ENCODE measurements at regions not wholly inside any gene's neighbourhood (a gene's known extent, or its start where the extent isn't known, plus 50 kb on each side); places are given as distances from the start of the nearest gene placed in this dataset.

- intact Hi-C loops (cut with DNase I), result loop anchor here in 1 of 4 donors (5.0 kb wide), 1 partner anchor 70 kb away; the partner anchor contains the start of gene COL13A1
- ATAC-seq (peak; percentile 35 to 44), DNase-seq (peak; percentile 44 to 84 (median 74))
- H3K4me1 ChIP-seq (ENCODE audit: control insufficient read depth, insufficient read depth, low read length), result peaks cover 12% of the 10 kb centered on the region
- H3K4me3 ChIP-seq (ENCODE audit: low read length), result no peak overlapping the region
- H3K9me3 ChIP-seq (ENCODE audit: control insufficient read depth, low read length), result no peaks in the 10 kb centered on the region
- WGBS, result 81% methylated on average over 16 of the region's 16 CpGs
- peak overlapping the region; percentile 9 for H3K27ac ChIP-seq (ENCODE audit: low read length)
- no peaks in the 10 kb centered on the region for H3K27me3 ChIP-seq (ENCODE audit: control insufficient read depth, insufficient read depth)
Observed at GRCh38 chr10:69732147-69732825, 69.4 kb upstream of the COL13A1 start.

GRCh38 chr10:69732826-69733150 is 68.9 kb upstream of the COL13A1 start:
- ATAC-seq (no peak), DNase-seq (no peak)
- 66% methylated on average over 6 of the region's 6 CpGs for WGBS
- peaks cover 12% of the 10 kb centered on the region for H3K4me1 ChIP-seq (ENCODE audit: control insufficient read depth, insufficient read depth, low read length)
- intact Hi-C loops (cut with DNase I), result loop anchor here in 1 of 4 donors (5.0 kb wide), 1 partner anchor 70 kb away; the partner anchor contains the start of gene COL13A1
- H3K9me3 ChIP-seq (ENCODE audit: control insufficient read depth, low read length), result no peaks in the 10 kb centered on the region
- H3K4me3 ChIP-seq (ENCODE audit: low read length), result no peak overlapping the region
- H3K27ac ChIP-seq (ENCODE audit: low read length), result peak overlapping the region; percentile 9
- H3K27me3 ChIP-seq (ENCODE audit: control insufficient read depth, insufficient read depth), result no peaks in the 10 kb centered on the region

- no peaks in the 10 kb centered on the region for H3K27me3 ChIP-seq (ENCODE audit: control insufficient read depth, insufficient read depth)
- ATAC-seq, result peak; percentile 18 to 43
- H3K27ac ChIP-seq (ENCODE audit: low read length), result no peak overlapping the region
- intact Hi-C loops (cut with DNase I), result loop anchor here in 1 of 4 donors (5.0 kb wide), 1 partner anchor 68 kb away; the partner anchor contains the start of gene COL13A1
- no peak overlapping the region for H3K4me3 ChIP-seq (ENCODE audit: low read length)
- H3K9me3 ChIP-seq (ENCODE audit: control insufficient read depth, low read length), result no peaks in the 10 kb centered on the region
- WGBS, result 69% methylated on average over 4 of the region's 4 CpGs
- H3K4me1 ChIP-seq (ENCODE audit: control insufficient read depth, insufficient read depth, low read length), result peaks cover 8% of the 10 kb centered on the region
- DNase-seq, result peak; percentile 43 to 67 (median 64)
Observed at GRCh38 chr10:69733791-69734261, 67.9 kb upstream of the COL13A1 start.

- 85% methylated on average over 8 of the region's 8 CpGs for WGBS
- Histone ChIP-seq H3K27ac (ENCODE audit: low read length) (no peak overlapping the region), H3K27me3 (ENCODE audit: control insufficient read depth, insufficient read depth) (no peaks in the 10 kb centered on the region), H3K4me1 (ENCODE audit: control insufficient read depth, insufficient read depth, low read length) (peaks cover 4% of the 10 kb centered on the region), H3K9me3 (ENCODE audit: control insufficient read depth, low read length) (no peaks in the 10 kb centered on the region), H3K4me3 (ENCODE audit: low read length) (no peak overlapping the region)
- DNase-seq (no peak), ATAC-seq (no peak)
- intact Hi-C loops (cut with DNase I), result loop anchor here in 1 of 4 donors (5.0 kb wide), 1 partner anchor 68 kb away; the partner anchor contains the start of gene COL13A1
Observed at GRCh38 chr10:69734416-69734796, 67.3 kb upstream of the COL13A1 start.

- Histone ChIP-seq H3K4me1 (ENCODE audit: control insufficient read depth, insufficient read depth, low read length) (peaks cover 4% of the 10 kb centered on the region), H3K27me3 (ENCODE audit: control insufficient read depth, insufficient read depth) (no peaks in the 10 kb centered on the region), H3K4me3 (ENCODE audit: low read length) (no peak overlapping the region), H3K27ac (ENCODE audit: low read length) (no peak overlapping the region), H3K9me3 (ENCODE audit: control insufficient read depth, low read length) (no peaks in the 10 kb centered on the region)
- DNase-seq (no peak), ATAC-seq (no peak)
- intact Hi-C loops (cut with DNase I), result loop anchor here in 1 of 4 donors (5.0 kb wide), 1 partner anchor 67 kb away; the partner anchor contains the start of gene COL13A1
- 87% methylated on average over 9 of the region's 9 CpGs for WGBS
Observed at GRCh38 chr10:69734797-69735468, 66.8 kb upstream of the COL13A1 start.

- Histone ChIP-seq H3K9me3 (ENCODE audit: control insufficient read depth, low read length) (no peaks in the 10 kb centered on the region), H3K27ac (ENCODE audit: low read length) (no peak overlapping the region), H3K4me3 (ENCODE audit: low read length) (no peak overlapping the region), H3K4me1 (ENCODE audit: control insufficient read depth, insufficient read depth, low read length) (peaks cover 2% of the 10 kb centered on the region), H3K27me3 (ENCODE audit: control insufficient read depth, insufficient read depth) (no peaks in the 10 kb centered on the region)
- 78% methylated on average over 12 of the region's 12 CpGs for WGBS
- ATAC-seq (peak in 1 of 2 donors; percentile 22), DNase-seq (peak in 1 of 3 donors; percentile 48)
- intact Hi-C loops (cut with DNase I), result no loop called here
Observed at GRCh38 chr10:69736886-69737641, 64.6 kb upstream of the COL13A1 start.

GRCh38 chr10:69738071-69738470 is 63.6 kb upstream of the COL13A1 start:
- Histone ChIP-seq H3K4me3 (ENCODE audit: low read length) (no peak overlapping the region), H3K9me3 (ENCODE audit: control insufficient read depth, low read length) (no peaks in the 10 kb centered on the region), H3K4me1 (ENCODE audit: control insufficient read depth, insufficient read depth, low read length) (peaks cover 2% of the 10 kb centered on the region), H3K27ac (ENCODE audit: low read length) (no peak overlapping the region), H3K27me3 (ENCODE audit: control insufficient read depth, insufficient read depth) (no peaks in the 10 kb centered on the region)
- ATAC-seq (peak in 1 of 2 donors; percentile 22), DNase-seq (peak in 1 of 3 donors; percentile 58)
- 63% methylated on average over 5 of the region's 5 CpGs for WGBS
- intact Hi-C loops (cut with DNase I), result no loop called here

GRCh38 chr10:69738858-69739435 is 62.8 kb upstream of the COL13A1 start:
- Histone ChIP-seq H3K4me3 (ENCODE audit: low read length) (no peak overlapping the region), H3K27ac (ENCODE audit: low read length) (no peak overlapping the region), H3K9me3 (ENCODE audit: control insufficient read depth, low read length) (no peaks in the 10 kb centered on the region), H3K27me3 (ENCODE audit: control insufficient read depth, insufficient read depth) (no peaks in the 10 kb centered on the region), H3K4me1 (ENCODE audit: control insufficient read depth, insufficient read depth, low read length) (peaks cover 2% of the 10 kb centered on the region)
- no peak for DNase-seq
- intact Hi-C loops (cut with DNase I), result no loop called here
- WGBS, result 65% methylated on average over 6 of the region's 6 CpGs
- no peak for ATAC-seq

- ATAC-seq (no peak), DNase-seq (no peak)
- Histone ChIP-seq H3K27ac (ENCODE audit: low read length) (no peak overlapping the region), H3K9me3 (ENCODE audit: control insufficient read depth, low read length) (no peaks in the 10 kb centered on the region), H3K4me1 (ENCODE audit: control insufficient read depth, insufficient read depth, low read length) (peaks cover 2% of the 10 kb centered on the region), H3K4me3 (ENCODE audit: low read length) (no peak overlapping the region), H3K27me3 (ENCODE audit: control insufficient read depth, insufficient read depth) (no peaks in the 10 kb centered on the region)
- intact Hi-C loops (cut with DNase I), result no loop called here
- WGBS, result 68% methylated on average over 7 of the region's 7 CpGs
Observed at GRCh38 chr10:69739634-69740033, 62.1 kb upstream of the COL13A1 start.

- 87% methylated on average over 3 of the region's 3 CpGs for WGBS
- H3K4me1 ChIP-seq (ENCODE audit: control insufficient read depth, insufficient read depth, low read length), result peaks cover 2% of the 10 kb centered on the region
- ATAC-seq, result no peak
- no peak for DNase-seq
- H3K27me3 ChIP-seq (ENCODE audit: control insufficient read depth, insufficient read depth), result no peaks in the 10 kb centered on the region
- H3K4me3 ChIP-seq (ENCODE audit: low read length), result no peak overlapping the region
- no peak overlapping the region for H3K27ac ChIP-seq (ENCODE audit: low read length)
- intact Hi-C loops (cut with DNase I), result no loop called here
- H3K9me3 ChIP-seq (ENCODE audit: control insufficient read depth, low read length), result no peaks in the 10 kb centered on the region
Observed at GRCh38 chr10:69740126-69740525, 61.6 kb upstream of the COL13A1 start.
